ENCODE measurements at regions not wholly inside any gene's neighbourhood (a gene's known extent, or its start where the extent isn't known, plus 50 kb on each side); places are given as distances from the start of the nearest gene placed in this dataset.
"Not testable (repeated sequence)": the region's sequence is repeated elsewhere in the genome, so short reads cannot be mapped to it uniquely, and the experiment has no call there.

- no peak for DNase-seq (ENCODE audit: extremely low read depth in 1 of 11, low read depth in 9 of 11, low spot score in 4 of 11)
Observed at GRCh38 chr4:14169460-14169859, 541.9 kb upstream of the BOD1L1 start.

- not testable (repeated sequence) for DNase-seq (ENCODE audit: extremely low read depth in 1 of 11, low read depth in 9 of 11, low spot score in 4 of 11)
Observed at GRCh38 chr4:14169940-14170339, 542.4 kb upstream of the BOD1L1 start.

- no peak for DNase-seq (ENCODE audit: extremely low read depth in 1 of 11, low read depth in 9 of 11, low spot score in 4 of 11)
Observed at GRCh38 chr4:14176613-14177012, 549.1 kb upstream of the BOD1L1 start.

DNA sequence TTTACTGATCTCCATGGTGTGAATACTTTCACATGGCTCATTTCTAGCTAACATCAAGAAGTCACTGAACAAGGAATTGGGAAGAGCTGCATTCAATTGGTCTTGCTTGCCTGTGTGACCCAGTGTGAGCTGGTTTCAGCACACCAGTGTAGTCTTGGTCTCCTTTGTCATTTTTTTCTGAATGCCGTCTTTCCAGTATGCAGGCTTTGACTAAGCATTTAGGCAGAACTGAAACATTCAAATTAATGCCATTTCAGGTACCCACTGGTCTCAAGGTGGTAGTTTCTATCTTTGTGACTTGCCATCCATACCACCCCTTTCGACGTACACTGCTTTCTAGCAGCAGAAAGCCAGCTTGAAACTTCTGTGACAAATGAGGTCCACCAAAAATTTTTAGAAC lies 550.5 kb upstream of the BOD1L1 start:
- DNase-seq (ENCODE audit: extremely low read depth in 1 of 11, low read depth in 9 of 11, low spot score in 4 of 11) = no peak

GRCh38 chr4:14178421-14178820 lies 550.9 kb upstream of the BOD1L1 start:
- DNase-seq (ENCODE audit: extremely low read depth in 1 of 11, low read depth in 9 of 11, low spot score in 4 of 11) = no peak

GRCh38 chr4:14180166-14180565 lies 552.6 kb upstream of the BOD1L1 start:
- DNase-seq (ENCODE audit: extremely low read depth in 1 of 11, low read depth in 9 of 11, low spot score in 4 of 11) = no peak

DNA sequence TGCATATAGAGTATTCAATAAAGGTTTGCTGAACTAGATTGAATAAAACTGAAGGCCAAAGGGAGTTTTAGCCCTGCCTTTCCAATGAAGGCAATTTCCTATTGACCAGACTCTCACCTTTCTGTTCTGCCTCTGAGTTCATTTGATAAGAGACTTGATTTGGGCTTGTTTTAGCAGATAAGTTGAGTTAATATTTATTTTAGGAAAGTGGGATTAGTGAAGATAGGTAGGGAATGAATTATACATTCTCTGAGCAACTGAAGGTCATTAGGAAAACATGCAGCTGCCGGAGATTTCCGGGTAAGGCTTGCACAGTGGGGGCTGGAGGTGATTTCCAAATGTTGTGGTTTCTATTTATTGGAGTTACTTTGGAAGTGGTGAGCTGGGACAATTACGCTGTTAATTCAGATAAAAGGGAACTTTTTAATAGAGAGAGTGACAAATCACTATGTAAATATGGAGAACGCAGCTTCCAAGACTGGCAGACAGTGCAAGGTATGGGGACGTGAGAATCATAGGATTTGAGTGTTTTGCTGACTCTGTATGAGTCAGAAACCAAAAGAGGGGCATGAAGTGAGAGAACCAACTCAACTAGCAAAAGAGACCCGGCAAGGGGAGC lies 553.6 kb upstream of the BOD1L1 start:
- no peak for DNase-seq (ENCODE audit: extremely low read depth in 1 of 11, low read depth in 9 of 11, low spot score in 4 of 11)

GRCh38 chr4:14182148-14182547 lies 554.6 kb upstream of the BOD1L1 start:
- DNase-seq (ENCODE audit: extremely low read depth in 1 of 11, low read depth in 9 of 11, low spot score in 4 of 11) = no peak

DNA sequence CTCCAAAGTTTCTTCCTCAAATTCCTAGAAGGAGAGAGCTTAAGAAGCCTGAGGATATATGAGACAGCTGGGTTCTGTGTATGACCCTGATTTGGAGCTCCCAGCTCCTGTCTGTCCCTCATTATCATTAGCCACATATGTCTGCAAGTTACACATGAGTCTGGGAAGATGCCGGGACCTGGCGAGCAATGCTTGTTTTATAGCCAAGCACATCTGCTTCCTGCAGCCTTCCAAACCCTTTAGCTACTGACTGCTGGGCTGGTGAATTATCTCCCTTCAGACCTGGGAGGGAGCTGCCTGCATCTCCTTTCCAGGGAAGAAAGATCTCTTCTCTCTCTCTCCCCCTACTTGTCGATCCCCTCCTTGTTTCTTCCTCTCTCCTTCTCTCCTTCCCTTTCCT lies 556.7 kb upstream of the BOD1L1 start:
- peak in 1 of 11 donors; percentile 10 for DNase-seq (ENCODE audit: extremely low read depth in 1 of 11, low read depth in 9 of 11, low spot score in 4 of 11)

GRCh38 chr4:14184767-14185166 lies 557.2 kb upstream of the BOD1L1 start:
- no peak for DNase-seq (ENCODE audit: extremely low read depth in 1 of 11, low read depth in 9 of 11, low spot score in 4 of 11)

- no peak for DNase-seq (ENCODE audit: extremely low read depth in 1 of 11, low read depth in 9 of 11, low spot score in 4 of 11)
Observed at GRCh38 chr4:14188214-14188613, 560.7 kb upstream of the BOD1L1 start.

- DNase-seq (ENCODE audit: extremely low read depth in 1 of 11, low read depth in 9 of 11, low spot score in 4 of 11) = no peak
Observed at GRCh38 chr4:14193601-14194000, 566.1 kb upstream of the BOD1L1 start.

- peak; percentile 19 to 67 (median 47) for DNase-seq (ENCODE audit: extremely low read depth in 1 of 11, low read depth in 9 of 11, low spot score in 4 of 11)
Observed at GRCh38 chr4:14196131-14196530, 568.6 kb upstream of the BOD1L1 start.

DNA sequence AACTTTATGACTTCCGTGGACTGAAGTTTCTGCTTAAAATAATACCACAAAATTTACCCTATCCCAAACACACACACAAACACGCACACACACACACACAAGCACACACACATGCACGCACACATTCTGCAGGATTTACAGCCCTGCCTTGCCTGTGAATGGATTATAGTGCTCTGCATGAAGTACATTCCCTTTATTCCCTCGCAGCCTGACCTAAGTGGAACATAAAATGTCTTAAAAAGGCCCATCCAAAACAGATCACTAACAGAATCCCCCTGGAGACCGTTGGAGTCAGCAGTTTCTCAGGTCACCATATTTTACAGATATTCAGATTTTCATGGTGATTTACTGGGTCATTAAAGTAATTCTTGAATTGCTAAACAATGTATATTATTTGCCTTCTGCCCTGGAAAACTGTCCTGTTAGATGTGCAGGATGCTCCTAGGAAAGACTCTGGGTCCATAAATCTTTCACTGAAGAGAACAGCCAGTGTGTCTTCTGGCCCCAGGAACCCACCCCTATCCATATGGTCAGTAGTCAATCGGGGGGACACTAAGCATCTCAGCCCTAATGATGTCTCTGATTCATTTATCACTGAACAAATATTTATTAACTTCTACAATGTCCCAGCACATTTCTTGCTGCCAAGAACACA lies 587.7 kb upstream of the BOD1L1 start:
- DNase-seq (ENCODE audit: extremely low read depth in 1 of 11, low read depth in 9 of 11, low spot score in 4 of 11) = no peak

DNA sequence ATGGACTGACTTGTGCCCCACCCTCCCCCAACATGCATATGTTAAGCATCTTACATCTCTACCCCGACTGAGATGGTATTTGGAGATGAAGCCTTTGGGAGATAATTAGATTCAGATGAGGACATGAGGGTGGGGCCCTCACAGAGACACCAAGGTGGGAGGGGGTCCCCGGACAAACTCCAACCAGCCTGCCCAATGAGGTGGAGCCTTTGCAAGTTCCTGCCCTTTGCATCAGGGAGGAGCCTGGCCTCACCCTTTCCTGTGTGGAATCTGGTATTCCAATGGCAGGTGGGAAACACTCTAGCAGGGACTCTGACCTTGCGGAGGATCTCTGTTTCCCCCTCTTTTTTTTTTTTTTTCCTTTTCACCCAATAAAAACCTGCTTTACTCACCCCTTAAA lies 589.9 kb upstream of the BOD1L1 start:
- DNase-seq (ENCODE audit: extremely low read depth in 1 of 11, low read depth in 9 of 11, low spot score in 4 of 11) = no peak

GRCh38 chr4:14218641-14219040 lies 591.1 kb upstream of the BOD1L1 start:
- DNase-seq (ENCODE audit: extremely low read depth in 1 of 11, low read depth in 9 of 11, low spot score in 4 of 11) = no peak

- no peak for DNase-seq (ENCODE audit: extremely low read depth in 1 of 11, low read depth in 9 of 11, low spot score in 4 of 11)
Observed at GRCh38 chr4:14221176-14221575, 593.7 kb upstream of the BOD1L1 start.

DNA sequence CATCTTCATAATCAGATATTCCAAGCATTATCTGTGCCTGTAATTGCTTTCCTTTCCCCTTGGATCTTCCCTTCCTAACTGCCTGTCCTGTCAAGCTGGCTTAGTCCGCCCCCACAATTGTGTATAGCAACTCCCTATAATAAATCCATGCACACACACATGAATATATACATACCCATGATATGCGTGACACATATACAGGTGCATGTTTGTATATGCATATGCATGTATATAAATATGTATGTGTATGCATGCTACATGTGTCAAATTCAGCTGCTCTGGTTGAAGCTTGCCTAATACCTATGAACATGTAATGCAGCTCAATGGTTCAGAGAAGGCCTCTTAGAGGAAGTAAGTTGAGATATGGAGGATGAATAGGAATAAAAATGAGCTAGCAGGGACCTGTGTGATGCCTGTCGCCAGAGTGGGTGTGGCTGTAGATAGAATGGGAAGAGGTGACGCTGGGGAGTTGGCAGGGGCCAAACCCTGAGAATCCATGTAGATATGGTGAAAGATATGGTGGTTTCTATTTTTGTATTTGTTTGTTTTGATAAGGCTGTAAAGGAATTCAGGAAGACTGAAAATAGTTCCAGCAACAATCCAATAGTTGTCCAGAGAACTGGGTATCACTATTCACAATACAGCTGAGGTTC lies 595.0 kb upstream of the BOD1L1 start:
- no peak for DNase-seq (ENCODE audit: extremely low read depth in 1 of 11, low read depth in 9 of 11, low spot score in 4 of 11)

DNA sequence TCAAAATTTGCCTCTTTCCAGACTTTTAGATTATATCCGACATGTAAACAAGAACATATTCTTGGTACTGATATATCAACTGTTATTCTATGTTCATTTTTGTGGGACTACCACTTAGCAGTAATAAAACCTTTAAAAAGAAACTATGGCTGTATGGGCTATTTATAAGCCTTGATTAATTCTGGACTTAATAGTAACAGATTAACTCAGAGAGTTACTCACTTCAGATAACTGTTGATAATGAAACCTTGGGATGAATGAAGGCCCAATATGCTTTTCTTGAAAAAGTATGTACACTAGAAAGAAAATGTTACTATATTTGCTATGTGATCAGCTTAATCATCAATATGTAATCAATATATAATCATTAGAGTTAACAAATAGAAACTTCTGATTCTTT lies 595.9 kb upstream of the BOD1L1 start:
- DNase-seq (ENCODE audit: extremely low read depth in 1 of 11, low read depth in 9 of 11, low spot score in 4 of 11) = no peak

DNA sequence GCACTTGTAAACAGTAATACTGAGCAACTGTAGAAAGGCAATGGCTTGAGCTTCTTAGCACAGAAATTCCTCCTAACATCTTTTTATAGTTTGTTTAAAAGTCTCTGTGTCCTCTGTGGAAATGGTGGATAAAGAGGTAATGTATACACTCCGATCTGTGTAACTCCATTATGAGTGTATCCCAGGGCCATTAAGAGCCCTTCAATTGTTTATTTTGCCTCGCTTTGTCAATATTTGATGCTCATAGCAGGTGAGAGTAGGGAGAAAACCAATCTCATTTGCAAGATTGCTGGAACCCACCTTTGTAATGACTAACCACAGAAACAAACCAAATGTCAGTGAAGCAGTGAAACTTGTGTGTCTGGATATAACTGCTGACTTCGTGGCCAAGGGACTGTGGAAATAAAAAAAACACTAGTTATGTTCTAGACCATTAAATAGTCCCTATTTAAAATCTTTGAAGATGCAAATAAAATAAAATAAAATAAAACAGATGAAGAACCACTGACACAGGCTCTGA lies 598.2 kb upstream of the BOD1L1 start:
- DNase-seq (ENCODE audit: extremely low read depth in 1 of 11, low read depth in 9 of 11, low spot score in 4 of 11) = no peak

Data from renal cortex interstitium (tissue), 11 donors.